SJCRH30 (cell line): ENCODE measurements at regions not wholly inside any gene's neighbourhood (a gene's known extent, or its start where the extent isn't known, plus 50 kb on each side); places are given as distances from the start of the nearest gene placed in this dataset.
A peak's percentile ranks its signal among the peaks of the same experiment; 100 is the strongest.

Source experiments
- DNase-seq, 2 experiments: peaks; one replicate each; pipeline ENCODE4 v3.0.0-alpha.2; 2015 to 2020
- H3K27ac ChIP-seq: fragments of 250-450 bp; sonication (Bioruptor Pico); 2 replicates; pipeline ENCODE4 v1.5.1; 2020; ENCODE audit warnings: mild to moderate bottlenecking, moderate library complexity
- H3K27me3 ChIP-seq: fragments of 250-450 bp; sonication (Bioruptor Pico); 2 replicates; pipeline ENCODE4 v1.5.1; 2020; ENCODE audit warnings: mild to moderate bottlenecking, moderate library complexity
- H3K36me3 ChIP-seq: fragments of 250-450 bp; sonication (Bioruptor Pico); 2 replicates; pipeline ENCODE4 v1.5.1; 2020; ENCODE audit warnings: mild to moderate bottlenecking, moderate library complexity
- H3K4me1 ChIP-seq: fragments of 250-450 bp; sonication (Bioruptor Pico); 2 replicates; pipeline ENCODE4 v1.5.1; 2020; ENCODE audit warnings: mild to moderate bottlenecking, moderate library complexity
- H3K4me3 ChIP-seq: fragments of 250-450 bp; sonication (Bioruptor Pico); 2 replicates; pipeline ENCODE4 v1.5.1; 2020; ENCODE audit warnings: mild to moderate bottlenecking, moderate library complexity
- H3K9me3 ChIP-seq: fragments of 250-450 bp; sonication (Bioruptor Pico); replicated peaks from 2 replicates; pipeline ENCODE4 v1.5.1; 2020; ENCODE audit warnings: mild to moderate bottlenecking, moderate library complexity

DNA sequence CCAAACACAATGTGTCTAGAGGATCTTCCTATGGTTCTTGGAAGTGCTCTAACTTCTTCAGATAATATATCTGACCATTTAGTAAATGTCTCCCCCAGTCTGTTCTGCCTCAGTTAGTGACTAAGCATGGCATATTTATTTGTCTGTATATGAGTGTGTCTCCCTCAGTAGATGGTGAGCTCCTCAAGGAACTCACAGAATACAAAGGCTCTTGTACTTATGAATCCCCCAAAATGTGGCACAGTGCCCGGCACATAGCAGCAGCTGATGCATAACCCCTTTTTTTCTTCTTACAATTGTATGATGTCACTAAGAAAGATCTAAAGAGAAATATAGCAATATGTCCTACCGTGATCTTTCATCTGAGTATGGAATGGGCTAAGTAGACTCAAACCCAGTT is 264.7 kb upstream of the PRICKLE1 start:
- no peaks in the 10 kb centered on the region for H3K27me3 ChIP-seq
- no peak overlapping the region for H3K27ac ChIP-seq
- H3K4me1 ChIP-seq = peaks cover 3% of the 10 kb centered on the region; the same call in 1 of the 2 replicates
- no peak overlapping the region for H3K4me3 ChIP-seq
- H3K36me3 ChIP-seq = no peaks in the 10 kb centered on the region
- no peak for DNase-seq
- no peaks in the 10 kb centered on the region for H3K9me3 ChIP-seq

- Histone ChIP-seq H3K4me1 (no peaks in the 10 kb centered on the region), H3K4me3 (no peak overlapping the region), H3K9me3 (no peaks in the 10 kb centered on the region), H3K27ac (no peak overlapping the region), H3K27me3 (no peaks in the 10 kb centered on the region), H3K36me3 (no peaks in the 10 kb centered on the region)
- no peak for DNase-seq
Observed at GRCh38 chr12:42853370-42854140, 264.0 kb upstream of the PRICKLE1 start.

- H3K27ac ChIP-seq = no peak overlapping the region
- no peak for DNase-seq
- H3K9me3 ChIP-seq = no peaks in the 10 kb centered on the region
- H3K4me1 ChIP-seq = no peaks in the 10 kb centered on the region
- H3K27me3 ChIP-seq = no peaks in the 10 kb centered on the region
- no peaks in the 10 kb centered on the region for H3K36me3 ChIP-seq
- no peak overlapping the region for H3K4me3 ChIP-seq
Observed at GRCh38 chr12:42846782-42847181, 257.2 kb upstream of the PRICKLE1 start.

GRCh38 chr12:42834062-42834461 is 244.5 kb upstream of the PRICKLE1 start:
- H3K4me3 ChIP-seq = no peak overlapping the region
- H3K27me3 ChIP-seq = no peaks in the 10 kb centered on the region
- no peak overlapping the region for H3K27ac ChIP-seq
- H3K4me1 ChIP-seq = no peaks in the 10 kb centered on the region
- H3K9me3 ChIP-seq = no peaks in the 10 kb centered on the region
- DNase-seq = no peak
- H3K36me3 ChIP-seq = no peaks in the 10 kb centered on the region

- no peaks in the 10 kb centered on the region for H3K27me3 ChIP-seq
- DNase-seq = no peak
- H3K36me3 ChIP-seq = no peaks in the 10 kb centered on the region
- H3K27ac ChIP-seq = no peak overlapping the region
- no peaks in the 10 kb centered on the region for H3K9me3 ChIP-seq
- H3K4me1 ChIP-seq = no peaks in the 10 kb centered on the region
- no peak overlapping the region for H3K4me3 ChIP-seq
Observed at GRCh38 chr12:42828836-42829235, 239.3 kb upstream of the PRICKLE1 start.

DNA sequence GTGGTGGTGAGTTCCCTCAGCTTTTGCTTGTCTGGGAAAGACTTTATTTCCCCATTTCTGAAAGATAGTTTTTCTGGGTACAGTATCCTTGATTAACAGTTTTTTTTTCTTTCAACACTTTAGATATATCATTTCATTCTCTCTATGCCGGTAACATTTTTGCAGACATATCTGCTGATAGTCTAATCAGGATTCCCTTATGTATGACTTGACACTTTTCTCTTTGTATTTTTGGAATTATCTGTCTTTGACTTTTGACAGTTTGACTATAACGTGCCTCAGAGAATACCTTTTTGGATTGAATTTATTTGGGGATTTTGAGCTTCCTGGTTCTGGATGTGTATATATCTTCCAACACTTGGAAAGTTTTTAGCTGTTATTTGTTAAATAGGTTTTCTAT is 234.8 kb upstream of the PRICKLE1 start:
- H3K4me3 ChIP-seq = no peak overlapping the region
- no peaks in the 10 kb centered on the region for H3K27me3 ChIP-seq
- DNase-seq = no peak
- no peaks in the 10 kb centered on the region for H3K36me3 ChIP-seq
- H3K27ac ChIP-seq = no peak overlapping the region
- H3K4me1 ChIP-seq = no peaks in the 10 kb centered on the region
- H3K9me3 ChIP-seq = no peaks in the 10 kb centered on the region

GRCh38 chr12:42823679-42824078 is 234.1 kb upstream of the PRICKLE1 start:
- Histone ChIP-seq H3K27ac (no peak overlapping the region), H3K36me3 (no peaks in the 10 kb centered on the region), H3K4me3 (no peak overlapping the region), H3K4me1 (no peaks in the 10 kb centered on the region), H3K27me3 (no peaks in the 10 kb centered on the region), H3K9me3 (no peaks in the 10 kb centered on the region)
- no peak for DNase-seq

- no peaks in the 10 kb centered on the region for H3K36me3 ChIP-seq
- no peak for DNase-seq
- no peaks in the 10 kb centered on the region for H3K27me3 ChIP-seq
- no peak overlapping the region for H3K27ac ChIP-seq
- H3K4me3 ChIP-seq = no peak overlapping the region
- no peaks in the 10 kb centered on the region for H3K9me3 ChIP-seq
- H3K4me1 ChIP-seq = no peaks in the 10 kb centered on the region
Observed at GRCh38 chr12:42819846-42820245, 230.3 kb upstream of the PRICKLE1 start.

DNA sequence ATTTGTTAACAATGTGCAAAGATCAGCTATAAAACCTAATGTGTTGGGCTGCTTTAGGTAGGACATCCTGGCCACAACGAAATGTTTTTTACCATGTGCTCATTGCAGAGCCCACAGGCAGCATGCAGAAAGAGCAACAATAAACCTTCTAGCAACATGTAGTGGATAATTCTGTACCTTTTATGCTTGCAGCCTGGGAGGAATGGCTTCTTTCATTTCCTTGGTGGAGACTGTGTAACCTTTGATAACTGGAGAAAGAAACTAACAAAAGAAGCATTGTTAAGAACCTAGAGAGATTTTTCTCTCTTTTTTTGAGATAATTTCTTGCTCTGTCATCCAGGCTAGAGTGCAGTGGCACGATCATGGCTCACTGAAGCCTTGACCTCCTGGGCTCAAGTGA is 225.5 kb upstream of the PRICKLE1 start:
- no peak for DNase-seq
- H3K9me3 ChIP-seq = no peaks in the 10 kb centered on the region
- no peaks in the 10 kb centered on the region for H3K36me3 ChIP-seq
- H3K4me3 ChIP-seq = no peak overlapping the region
- no peaks in the 10 kb centered on the region for H3K27me3 ChIP-seq
- peaks cover 6% of the 10 kb centered on the region for H3K4me1 ChIP-seq
- no peak overlapping the region for H3K27ac ChIP-seq

GRCh38 chr12:42812871-42813270 is 223.3 kb upstream of the PRICKLE1 start:
- DNase-seq = no peak
- Histone ChIP-seq H3K4me3 (no peak overlapping the region), H3K27me3 (no peaks in the 10 kb centered on the region), H3K4me1 (peaks cover 13% of the 10 kb centered on the region), H3K36me3 (no peaks in the 10 kb centered on the region), H3K9me3 (peaks cover 3% of the 10 kb centered on the region; the same call in 1 of the 2 replicates), H3K27ac (no peak overlapping the region)

DNA sequence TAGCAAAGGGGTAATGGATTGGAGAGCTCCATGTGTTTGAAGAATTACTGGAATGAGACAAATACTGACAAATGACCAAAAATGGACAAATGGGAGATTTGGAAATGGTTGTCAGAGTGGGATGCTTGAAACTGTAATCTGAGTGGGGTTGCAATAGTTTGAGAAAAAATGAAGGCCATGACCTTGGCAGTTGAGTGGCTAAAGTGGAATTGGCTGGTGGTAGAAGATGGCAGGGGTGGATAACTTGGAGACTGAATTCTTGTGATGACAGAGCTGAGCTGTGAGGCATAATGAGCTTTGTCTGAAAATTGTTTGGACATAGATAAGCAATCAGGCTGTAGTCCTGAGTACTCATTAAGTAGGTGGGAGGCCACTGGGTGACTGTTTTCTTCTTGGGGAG is 222.5 kb upstream of the PRICKLE1 start:
- H3K9me3 ChIP-seq = peaks cover 3% of the 10 kb centered on the region; the same call in 1 of the 2 replicates
- no peak overlapping the region for H3K4me3 ChIP-seq
- no peaks in the 10 kb centered on the region for H3K27me3 ChIP-seq
- no peaks in the 10 kb centered on the region for H3K36me3 ChIP-seq
- peaks cover 13% of the 10 kb centered on the region for H3K4me1 ChIP-seq
- H3K27ac ChIP-seq = no peak overlapping the region
- no peak for DNase-seq

DNA sequence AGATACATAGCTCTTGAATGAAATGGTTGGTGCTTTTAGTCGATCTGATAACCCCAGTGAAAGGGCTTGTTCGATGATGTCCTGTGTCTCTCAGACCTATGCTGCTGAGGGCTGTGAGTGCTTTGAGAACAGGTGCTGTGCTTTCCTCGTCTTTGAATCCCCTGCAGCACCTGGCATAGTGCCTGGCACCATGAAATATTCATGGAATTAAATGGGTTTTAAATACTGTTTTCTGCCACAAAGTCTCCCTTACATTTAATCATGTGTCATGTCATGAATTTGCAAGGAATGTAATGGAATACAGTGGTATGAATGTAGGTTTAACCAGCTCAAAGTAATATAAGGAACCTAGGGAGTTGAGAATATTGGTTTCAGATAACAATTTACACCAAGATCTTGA is 220.5 kb upstream of the PRICKLE1 start:
- DNase-seq = peak; percentile 64 to 72
- Histone ChIP-seq H3K9me3 (peaks cover 3% of the 10 kb centered on the region; the same call in 1 of the 2 replicates), H3K27ac (no peak overlapping the region), H3K36me3 (no peaks in the 10 kb centered on the region), H3K27me3 (no peaks in the 10 kb centered on the region), H3K4me3 (no peak overlapping the region), H3K4me1 (peaks cover 13% of the 10 kb centered on the region)

GRCh38 chr12:42809226-42809625 is 219.7 kb upstream of the PRICKLE1 start:
- no peak for DNase-seq
- peaks cover 13% of the 10 kb centered on the region for H3K4me1 ChIP-seq
- no peak overlapping the region for H3K27ac ChIP-seq

GRCh38 chr12:42807766-42808165 is 218.2 kb upstream of the PRICKLE1 start:
- Histone ChIP-seq H3K9me3 (peaks cover 3% of the 10 kb centered on the region; the same call in 1 of the 2 replicates), H3K4me3 (no peak overlapping the region), H3K36me3 (no peaks in the 10 kb centered on the region), H3K27ac (no peak overlapping the region), H3K4me1 (peaks cover 16% of the 10 kb centered on the region), H3K27me3 (no peaks in the 10 kb centered on the region)
- no peak for DNase-seq

More at GRCh38 chr12:42809226-42809625, 219.7 kb upstream of the PRICKLE1 start:
- H3K36me3 ChIP-seq = no peaks in the 10 kb centered on the region
- H3K27me3 ChIP-seq = no peaks in the 10 kb centered on the region
- peaks cover 3% of the 10 kb centered on the region; the same call in 1 of the 2 replicates for H3K9me3 ChIP-seq
- no peak overlapping the region for H3K4me3 ChIP-seq

DNA sequence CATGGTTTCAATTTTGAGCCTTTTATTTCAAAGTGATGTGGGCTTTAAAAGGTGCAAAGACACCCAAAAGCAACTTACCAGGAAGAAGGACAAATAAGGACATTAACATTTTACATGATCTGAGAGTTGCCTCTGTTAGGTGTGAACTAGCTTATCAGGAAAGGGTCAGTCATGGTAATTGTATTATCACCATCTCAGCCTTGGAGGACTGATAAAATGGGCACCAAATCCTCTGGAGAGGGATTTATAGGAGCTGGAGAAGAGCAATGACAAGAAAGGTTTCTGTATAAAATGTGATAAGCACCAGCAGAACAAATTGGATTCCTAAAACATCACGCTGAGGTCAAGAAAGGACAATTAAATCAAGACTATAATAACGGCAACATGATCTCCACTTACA is 217.7 kb upstream of the PRICKLE1 start:
- H3K9me3 ChIP-seq = peaks cover 3% of the 10 kb centered on the region; the same call in 1 of the 2 replicates
- H3K27me3 ChIP-seq = no peaks in the 10 kb centered on the region
- H3K4me1 ChIP-seq = peaks cover 16% of the 10 kb centered on the region
- no peaks in the 10 kb centered on the region for H3K36me3 ChIP-seq
- no peak for DNase-seq
- H3K4me3 ChIP-seq = no peak overlapping the region
- no peak overlapping the region for H3K27ac ChIP-seq

GRCh38 chr12:42804928-42805327 is 215.4 kb upstream of the PRICKLE1 start:
- no peak for DNase-seq
- H3K36me3 ChIP-seq = no peaks in the 10 kb centered on the region
- peaks cover 8% of the 10 kb centered on the region for H3K4me1 ChIP-seq
- H3K27ac ChIP-seq = no peak overlapping the region
- H3K4me3 ChIP-seq = no peak overlapping the region
- no peaks in the 10 kb centered on the region for H3K27me3 ChIP-seq
- H3K9me3 ChIP-seq = peaks cover 3% of the 10 kb centered on the region; the same call in 1 of the 2 replicates
